Panc1 (cell line): ENCODE measurements at regions not wholly inside any gene's neighbourhood (a gene's known extent, or its start where the extent isn't known, plus 50 kb on each side); places are given as distances from the start of the nearest gene placed in this dataset.
"Not testable (repeated sequence)": the region's sequence is repeated elsewhere in the genome, so short reads cannot be mapped to it uniquely, and the experiment has no call there.

Experiments used
- ATAC-seq: fragments of 200-7000 bp; cut with Tn5 transposase; 2 replicates; pipeline ENCODE4 v1.9.1; 2020; ENCODE audit warnings: mild to moderate bottlenecking, moderate library complexity
- BruUV-seq: library from RNA; stranded (reverse); fragments of 400-500 nt; replicated peaks from 2 replicates; lab custom pipeline; 2021; lab: Mats Ljungman, UMichigan
- CTCF ChIA-PET: fragments of 300-600 bp; sonication (Branson Sonifier 250); formaldehyde crosslinking; loops from one replicate; lab custom pipeline; 2022; ENCODE audit warnings: antibody characterized with exemption; lab: Charles Lee
- POLR2A ChIA-PET: fragments of 300-600 bp; sonication (Branson Sonifier 250); formaldehyde crosslinking; loops from one replicate; lab custom pipeline; 2022; ENCODE audit warnings: antibody characterized with exemption; lab: Charles Lee
- DNase-seq: peaks from one replicate; pipeline ENCODE4 v3.0.0-alpha.2; 2010; ENCODE audit warnings: low read depth, low spot score
- H3K27ac ChIP-seq: 2 replicates; pipeline ENCODE4 v1.5.1; 2011; ENCODE audit warnings: mild to moderate bottlenecking, low read length, inconsistent platforms
- H3K27me3 ChIP-seq: fragments of 200-500 bp; sonication (Bioruptor generic); 2 replicates; pipeline ENCODE4 v1.6.0; 2014; ENCODE audit warnings: low read length, inconsistent platforms; ENCODE audit not compliant: control insufficient read depth, insufficient read depth
- H3K36me3 ChIP-seq: fragments of 200-500 bp; sonication (Bioruptor generic); 2 replicates; pipeline ENCODE4 v1.5.1; 2014; ENCODE audit warnings: inconsistent platforms, mild to moderate bottlenecking, low read length, moderate library complexity; ENCODE audit not compliant: control insufficient read depth, insufficient read depth
- H3K4me1 ChIP-seq: 2 replicates; pipeline ENCODE4 v1.5.1; 2011; ENCODE audit warnings: inconsistent platforms, mild to moderate bottlenecking, low read length, moderate library complexity; ENCODE audit not compliant: control insufficient read depth, insufficient read depth
- H3K4me3 ChIP-seq, 2 experiments: 2 replicates each; pipeline ENCODE4 v1.5.1; 2011 to 2012; ENCODE audit warnings: low read depth in 2 of 2, low read length in 2 of 2, mild to moderate bottlenecking in 2 of 2, inconsistent platforms in 1 of 2, moderate library complexity in 1 of 2
- H3K9me3 ChIP-seq: fragments of 200-500 bp; sonication (Bioruptor generic); 2 replicates; pipeline ENCODE4 v1.5.1; 2014; ENCODE audit warnings: low read depth, mild to moderate bottlenecking, inconsistent platforms, low read length, moderate library complexity; ENCODE audit not compliant: control insufficient read depth, insufficient read depth
- POLR2AphosphoS5 ChIP-seq: IDR thresholded peaks from 2 replicates; pipeline ENCODE4 v1.6.1; 2012; ENCODE audit warnings: mild to moderate bottlenecking, low read depth, low read length, moderate library complexity
- REST ChIP-seq, 2 experiments: IDR thresholded peaks; 2 replicates each; pipeline ENCODE4 v1.6.1; 2011 to 2012; ENCODE audit warnings: low read depth in 2 of 2, control low read depth in 1 of 2, low read length in 1 of 2, mild to moderate bottlenecking in 1 of 2, moderate library complexity in 1 of 2; ENCODE audit not compliant: insufficient read depth in 1 of 2
- SIN3A ChIP-seq: IDR thresholded peaks from 2 replicates; pipeline ENCODE4 v1.6.1; 2012; ENCODE audit warnings: low read depth, mild to moderate bottlenecking, low read length, moderate library complexity, borderline replicate concordance; ENCODE audit not compliant: insufficient read depth
- TCF7L2 ChIP-seq: IDR thresholded peaks from 2 replicates; pipeline ENCODE4 v1.6.1; 2011; ENCODE audit warnings: mild to moderate bottlenecking, low read depth, low read length, inconsistent platforms
- in situ Hi-C: cut with HindIII; loops from 2 replicates; pipeline ENCODE4 v1.10.0; 2016; ENCODE audit warnings: low sequenced_read_pairs, low pct_unique_long_range_greater_than_20kb
- intact Hi-C: fragments of 100-400 bp; cut with micrococcal nuclease; formaldehyde crosslinking; loops from one replicate; pipeline ENCODE4 v1.10.0; 2022; ENCODE audit not compliant: unreplicated experiment
- TF ChIP-seq, protein P1 (sequence below): fragments of 450-650 bp; IDR thresholded peaks from 2 replicates; pipeline ENCODE4 v1.5.1; 2017; ENCODE audit warnings: mild to moderate bottlenecking

GRCh38 chr5:16291894-16292293 is 112.3 kb upstream of the MARCHF11 start:
- Histone ChIP-seq H3K9me3 (no peaks in the 10 kb centered on the region), H3K27ac (no peak overlapping the region), H3K36me3 (no peaks in the 10 kb centered on the region), H3K4me1 (no peaks in the 10 kb centered on the region), H3K27me3 (no peaks in the 10 kb centered on the region), H3K4me3 (no peak overlapping the region)
- CTCF ChIA-PET: no interaction called here
- no peak for ATAC-seq
- POLR2A ChIA-PET: no interaction called here
- intact Hi-C loops: no loop called here
- in situ Hi-C loops: no loop called here
- no TSS peak for BruUV-seq
- no peak for DNase-seq
- TF ChIP-seq POLR2AphosphoS5 (no peak), REST (IDR thresholded peaks at IDR 0.05; ENCODE audit: insufficient read depth in 1 of 2, low read depth in 2 of 2, low read length in 1 of 2) (no peak), TCF7L2 (no peak), SIN3A (no peak)
- TF ChIP-seq, protein P1, sequence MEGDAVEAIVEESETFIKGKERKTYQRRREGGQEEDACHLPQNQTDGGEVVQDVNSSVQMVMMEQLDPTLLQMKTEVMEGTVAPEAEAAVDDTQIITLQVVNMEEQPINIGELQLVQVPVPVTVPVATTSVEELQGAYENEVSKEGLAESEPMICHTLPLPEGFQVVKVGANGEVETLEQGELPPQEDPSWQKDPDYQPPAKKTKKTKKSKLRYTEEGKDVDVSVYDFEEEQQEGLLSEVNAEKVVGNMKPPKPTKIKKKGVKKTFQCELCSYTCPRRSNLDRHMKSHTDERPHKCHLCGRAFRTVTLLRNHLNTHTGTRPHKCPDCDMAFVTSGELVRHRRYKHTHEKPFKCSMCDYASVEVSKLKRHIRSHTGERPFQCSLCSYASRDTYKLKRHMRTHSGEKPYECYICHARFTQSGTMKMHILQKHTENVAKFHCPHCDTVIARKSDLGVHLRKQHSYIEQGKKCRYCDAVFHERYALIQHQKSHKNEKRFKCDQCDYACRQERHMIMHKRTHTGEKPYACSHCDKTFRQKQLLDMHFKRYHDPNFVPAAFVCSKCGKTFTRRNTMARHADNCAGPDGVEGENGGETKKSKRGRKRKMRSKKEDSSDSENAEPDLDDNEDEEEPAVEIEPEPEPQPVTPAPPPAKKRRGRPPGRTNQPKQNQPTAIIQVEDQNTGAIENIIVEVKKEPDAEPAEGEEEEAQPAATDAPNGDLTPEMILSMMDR: no peak

DNA sequence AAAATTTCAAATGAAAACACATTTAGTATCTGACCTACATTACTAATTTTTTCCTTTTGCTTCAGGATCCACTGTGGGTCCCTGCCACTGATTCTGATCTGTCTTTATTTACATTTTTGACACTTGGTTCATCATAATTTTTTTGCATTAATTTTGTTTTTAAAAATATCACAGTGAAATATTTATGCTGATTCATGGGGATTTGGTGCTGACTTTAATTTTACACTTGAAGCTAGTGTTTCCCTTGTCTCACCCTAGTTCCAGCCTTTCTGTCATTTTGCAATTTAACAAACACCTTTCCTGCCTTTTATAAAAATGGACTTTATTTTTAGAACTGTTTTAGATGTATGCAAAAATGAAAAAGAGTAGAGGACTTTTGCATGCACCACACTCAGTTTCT is 111.9 kb upstream of the MARCHF11 start:
- CTCF ChIA-PET: no interaction called here
- no peak for TF ChIP-seq POLR2AphosphoS5
- Histone ChIP-seq H3K4me1 (no peaks in the 10 kb centered on the region), H3K36me3 (no peaks in the 10 kb centered on the region), H3K27me3 (no peaks in the 10 kb centered on the region), H3K9me3 (no peaks in the 10 kb centered on the region), H3K27ac (no peak overlapping the region), H3K4me3 (no peak overlapping the region)
- no TSS peak for BruUV-seq
- DNase-seq (no peak), ATAC-seq (no peak)
- in situ Hi-C loops (no loop called here), intact Hi-C loops (no loop called here)
- POLR2A ChIA-PET: no interaction called here

GRCh38 chr5:16283791-16284190 is 104.2 kb upstream of the MARCHF11 start:
- intact Hi-C loops (no loop called here), in situ Hi-C loops (no loop called here)
- Histone ChIP-seq H3K9me3 (no peaks in the 10 kb centered on the region), H3K4me1 (no peaks in the 10 kb centered on the region), H3K27me3 (no peaks in the 10 kb centered on the region), H3K36me3 (no peaks in the 10 kb centered on the region), H3K27ac (no peak overlapping the region), H3K4me3 (no peak overlapping the region)
- ChIA-PET CTCF (no interaction called here), POLR2A (no interaction called here)
- no TSS peak for BruUV-seq
- ATAC-seq (no peak), DNase-seq (no peak)
- TF ChIP-seq TCF7L2 (no peak), REST (IDR thresholded peaks at IDR 0.05; ENCODE audit: insufficient read depth in 1 of 2, low read depth in 2 of 2, low read length in 1 of 2) (no peak), SIN3A (no peak), POLR2AphosphoS5 (no peak)
- TF ChIP-seq, protein P1: no peak

DNA sequence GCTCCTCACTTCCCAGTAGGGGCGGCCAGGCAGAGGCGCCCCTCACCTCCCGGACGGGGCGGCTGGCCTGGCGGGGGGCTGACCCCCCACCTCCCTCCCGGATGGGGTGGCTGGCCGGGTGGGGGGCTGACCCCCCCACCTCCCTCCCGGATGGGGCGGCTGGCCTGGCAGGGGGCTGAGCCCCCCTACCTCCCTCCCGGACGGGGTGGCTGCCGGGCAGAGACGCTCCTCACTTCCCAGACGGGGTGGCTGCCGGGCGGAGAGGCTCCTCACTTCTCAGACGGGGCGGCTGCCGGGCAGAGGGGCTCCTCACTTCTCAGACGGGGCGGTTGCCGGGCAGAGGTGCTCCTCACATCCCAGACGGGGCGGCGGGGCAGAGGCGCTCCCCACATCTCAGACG is 97.3 kb upstream of the MARCHF11 start:
- POLR2A ChIA-PET, CTCF ChIA-PET, intact Hi-C loops, DNase-seq, ATAC-seq, H3K27me3 ChIP-seq, H3K9me3 ChIP-seq, in situ Hi-C loops, H3K4me1 ChIP-seq, H3K27ac ChIP-seq, H3K4me3 ChIP-seq, BruUV-seq, H3K36me3 ChIP-seq: not testable (repeated sequence)
